HepG2 (cell line): ENCODE measurements at regions not wholly inside any gene's neighbourhood (a gene's known extent, or its start where the extent isn't known, plus 50 kb on each side); places are given as distances from the start of the nearest gene placed in this dataset.

Experiments
- ADNP ChIP-seq: sonication (generic); formaldehyde crosslinking; IDR thresholded peaks from 2 replicates; pipeline ENCODE4 v1.4.0; 2020; ENCODE audit warnings: missing genetic modification reagents
- EZH2 ChIP-seq: conservative IDR thresholded peaks from 2 replicates; pipeline ENCODE4 v1.6.1; 2012; ENCODE audit warnings: mild to moderate bottlenecking, low read depth, low read length, moderate library complexity
- HES4 ChIP-seq: sonication (generic); formaldehyde crosslinking; IDR thresholded peaks from 2 replicates; pipeline ENCODE4 v1.9.0; 2021; ENCODE audit warnings: mild to moderate bottlenecking, missing genetic modification reagents, borderline replicate concordance
- KLF16 ChIP-seq, 2 experiments: sonication (generic) in 1 of 2; formaldehyde crosslinking in 1 of 2; IDR thresholded peaks; 2 replicates each; pipeline versions ENCODE4 v1.6.1 to v1.8.0; 2016 to 2023; ENCODE audit warnings: missing genetic modification reagents in 2 of 2, missing compliant biosample characterization in 1 of 2
- MIXL1 ChIP-seq: IDR thresholded peaks from 2 replicates; pipeline ENCODE4 v1.6.1; 2016
- RERE ChIP-seq: IDR thresholded peaks from 2 replicates; pipeline ENCODE4 v1.6.1; 2016; ENCODE audit warnings: low read depth, missing genetic modification reagents, missing compliant biosample characterization
- SOX13 ChIP-seq, 3 experiments: fragments of 450-650 bp in 1 of 3; sonication (generic) in 1 of 3; formaldehyde crosslinking in 1 of 3; IDR thresholded peaks in 2 of 3; conservative IDR thresholded peaks in 1 of 3; 2 replicates each; pipeline versions ENCODE4 v1.5.0 to v1.6.1; 2016 to 2020; ENCODE audit warnings: antibody characterized with exemption in 1 of 3, mild to moderate bottlenecking in 1 of 3, missing compliant biosample characterization in 1 of 3, missing genetic modification reagents in 1 of 3, moderate library complexity in 1 of 3
- TMF1 ChIP-seq: sonication (generic); formaldehyde crosslinking; IDR thresholded peaks from 2 replicates; pipeline ENCODE4 v1.8.1; 2022; ENCODE audit warnings: low read depth, missing genetic modification reagents
- ZNF431 ChIP-seq: sonication (generic); formaldehyde crosslinking; IDR thresholded peaks from 2 replicates; pipeline ENCODE4 v1.9.0; 2022; ENCODE audit warnings: missing genetic modification reagents, low read depth, mild to moderate bottlenecking, borderline replicate concordance
- ZNF605 ChIP-seq: sonication (generic); formaldehyde crosslinking; IDR thresholded peaks from 2 replicates; pipeline ENCODE4 v1.8.0; 2022; ENCODE audit warnings: mild to moderate bottlenecking, missing genetic modification reagents
- ZNF607 ChIP-seq: sonication (generic); formaldehyde crosslinking; IDR thresholded peaks from 2 replicates; pipeline ENCODE4 v1.5.1; 2020; ENCODE audit warnings: missing genetic modification reagents, mild to moderate bottlenecking, borderline replicate concordance
- TF ChIP-seq, protein P1 (sequence below): sonication (generic); formaldehyde crosslinking; conservative IDR thresholded peaks from 2 replicates; pipeline ENCODE4 v1.4.0; 2020; ENCODE audit warnings: missing genetic modification reagents
- TF ChIP-seq, protein P2 (sequence below): sonication (generic); formaldehyde crosslinking; IDR thresholded peaks from 2 replicates; pipeline ENCODE4 v1.4.0; 2020; ENCODE audit warnings: mild to moderate bottlenecking, missing genetic modification reagents
- TF ChIP-seq, protein P3 (sequence below): sonication (generic); formaldehyde crosslinking; IDR thresholded peaks from 2 replicates; pipeline ENCODE4 v1.4.0; 2020; ENCODE audit warnings: missing genetic modification reagents
- TF ChIP-seq, protein P4 (sequence below): IDR thresholded peaks from 2 replicates; pipeline ENCODE4 v1.6.1; 2016
- TF ChIP-seq, protein P5 (sequence below): IDR thresholded peaks from 2 replicates; pipeline ENCODE4 v1.6.1; 2016

DNA sequence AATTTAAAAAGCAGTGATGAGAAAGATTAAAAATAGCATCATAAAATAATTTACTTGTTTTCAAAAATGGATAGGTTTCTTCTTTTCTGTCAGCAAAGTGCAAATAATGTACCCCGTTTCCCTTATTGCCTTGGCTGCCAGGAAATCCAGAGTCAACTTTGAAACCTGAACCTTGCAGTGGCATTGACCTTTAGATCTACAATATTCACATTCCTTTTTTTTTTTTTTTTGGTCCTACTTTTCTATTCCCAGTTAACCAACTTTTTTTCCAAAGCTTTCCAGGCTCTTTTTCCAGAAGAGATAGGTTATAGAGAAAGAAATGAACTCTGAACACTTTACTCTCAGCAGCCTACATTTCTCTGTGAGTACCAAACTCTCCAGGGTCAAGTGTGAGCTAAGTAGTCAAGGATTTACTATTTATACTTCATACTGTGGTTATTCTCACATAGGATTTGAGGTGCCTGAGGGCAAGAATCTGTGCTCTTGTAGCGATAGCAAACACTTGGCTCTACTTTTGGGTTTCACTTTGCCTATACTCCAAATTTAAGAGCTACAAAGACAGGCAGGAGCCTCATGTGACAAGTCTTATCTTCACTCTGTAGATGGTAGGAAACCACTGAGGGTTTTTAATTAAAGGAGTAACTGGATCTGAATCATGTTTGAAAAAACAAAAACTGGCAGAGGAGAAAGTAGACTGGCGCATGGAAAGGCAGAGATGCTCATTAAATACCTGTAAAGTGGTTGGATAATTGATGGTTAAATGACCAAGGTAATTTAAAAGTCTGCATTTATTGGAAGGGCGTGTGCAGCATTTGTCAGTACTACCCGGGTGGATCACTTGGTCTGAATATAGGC, 63.2 kb upstream of the TMEM17 start (continued):
- TF ChIP-seq RERE (CRISPR knock-in tag) = peak; percentile 55; the same call in 1 of the 2 replicates
- TF ChIP-seq, protein P1, sequence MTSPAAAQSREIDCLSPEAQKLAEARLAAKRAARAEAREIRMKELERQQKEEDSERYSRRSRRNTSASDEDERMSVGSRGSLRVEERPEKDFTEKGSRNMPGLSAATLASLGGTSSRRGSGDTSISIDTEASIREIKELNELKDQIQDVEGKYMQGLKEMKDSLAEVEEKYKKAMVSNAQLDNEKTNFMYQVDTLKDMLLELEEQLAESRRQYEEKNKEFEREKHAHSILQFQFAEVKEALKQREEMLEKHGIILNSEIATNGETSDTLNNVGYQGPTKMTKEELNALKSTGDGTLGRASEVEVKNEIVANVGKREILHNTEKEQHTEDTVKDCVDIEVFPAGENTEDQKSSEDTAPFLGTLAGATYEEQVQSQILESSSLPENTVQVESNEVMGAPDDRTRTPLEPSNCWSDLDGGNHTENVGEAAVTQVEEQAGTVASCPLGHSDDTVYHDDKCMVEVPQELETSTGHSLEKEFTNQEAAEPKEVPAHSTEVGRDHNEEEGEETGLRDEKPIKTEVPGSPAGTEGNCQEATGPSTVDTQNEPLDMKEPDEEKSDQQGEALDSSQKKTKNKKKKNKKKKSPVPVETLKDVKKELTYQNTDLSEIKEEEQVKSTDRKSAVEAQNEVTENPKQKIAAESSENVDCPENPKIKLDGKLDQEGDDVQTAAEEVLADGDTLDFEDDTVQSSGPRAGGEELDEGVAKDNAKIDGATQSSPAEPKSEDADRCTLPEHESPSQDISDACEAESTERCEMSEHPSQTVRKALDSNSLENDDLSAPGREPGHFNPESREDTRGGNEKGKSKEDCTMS (CRISPR knock-in tag) = no peak
- TF ChIP-seq, protein P2, sequence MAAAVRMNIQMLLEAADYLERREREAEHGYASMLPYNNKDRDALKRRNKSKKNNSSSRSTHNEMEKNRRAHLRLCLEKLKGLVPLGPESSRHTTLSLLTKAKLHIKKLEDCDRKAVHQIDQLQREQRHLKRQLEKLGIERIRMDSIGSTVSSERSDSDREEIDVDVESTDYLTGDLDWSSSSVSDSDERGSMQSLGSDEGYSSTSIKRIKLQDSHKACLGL (CRISPR knock-in tag) = no peak
- TF ChIP-seq HES4 (CRISPR knock-in tag) = no peak
- TF ChIP-seq, protein P3, sequence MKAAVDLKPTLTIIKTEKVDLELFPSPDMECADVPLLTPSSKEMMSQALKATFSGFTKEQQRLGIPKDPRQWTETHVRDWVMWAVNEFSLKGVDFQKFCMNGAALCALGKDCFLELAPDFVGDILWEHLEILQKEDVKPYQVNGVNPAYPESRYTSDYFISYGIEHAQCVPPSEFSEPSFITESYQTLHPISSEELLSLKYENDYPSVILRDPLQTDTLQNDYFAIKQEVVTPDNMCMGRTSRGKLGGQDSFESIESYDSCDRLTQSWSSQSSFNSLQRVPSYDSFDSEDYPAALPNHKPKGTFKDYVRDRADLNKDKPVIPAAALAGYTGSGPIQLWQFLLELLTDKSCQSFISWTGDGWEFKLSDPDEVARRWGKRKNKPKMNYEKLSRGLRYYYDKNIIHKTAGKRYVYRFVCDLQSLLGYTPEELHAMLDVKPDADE (CRISPR knock-in tag) = no peak
- TF ChIP-seq MIXL1 = peak; percentile 27; the same call in 1 of the 2 replicates
- TF ChIP-seq ZNF431 (CRISPR knock-in tag) = no peak
- TF ChIP-seq, protein P4, sequence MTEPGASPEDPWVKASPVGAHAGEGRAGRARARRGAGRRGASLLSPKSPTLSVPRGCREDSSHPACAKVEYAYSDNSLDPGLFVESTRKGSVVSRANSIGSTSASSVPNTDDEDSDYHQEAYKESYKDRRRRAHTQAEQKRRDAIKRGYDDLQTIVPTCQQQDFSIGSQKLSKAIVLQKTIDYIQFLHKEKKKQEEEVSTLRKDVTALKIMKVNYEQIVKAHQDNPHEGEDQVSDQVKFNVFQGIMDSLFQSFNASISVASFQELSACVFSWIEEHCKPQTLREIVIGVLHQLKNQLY (CRISPR knock-in tag) = peak; percentile 61; the same call in 1 of the 2 replicates
- no peak for TF ChIP-seq ADNP (CRISPR knock-in tag)
- TF ChIP-seq KLF16 (CRISPR knock-in tag; IDR thresholded peaks at IDR 0.05) = peak in 1 of 2 experiments; percentile 73; a peak in 1 of 4 replicates
- TF ChIP-seq TMF1 (CRISPR knock-in tag) = no peak
- TF ChIP-seq EZH2 = no peak
- no peak for TF ChIP-seq ZNF607 (CRISPR knock-in tag)
- peak; percentile 69 for TF ChIP-seq SOX13 (IDR thresholded peaks at IDR 0.05)
- TF ChIP-seq SOX13 (CRISPR knock-in tag; conservative IDR thresholded peaks at IDR 0.05 in 1 of 2, IDR thresholded peaks at IDR 0.05 in 1 of 2) = peak in 1 of 2 experiments; percentile 91; a peak in 2 of 4 replicates
- TF ChIP-seq ZNF605 (CRISPR knock-in tag) = no peak
- TF ChIP-seq, protein P5, sequence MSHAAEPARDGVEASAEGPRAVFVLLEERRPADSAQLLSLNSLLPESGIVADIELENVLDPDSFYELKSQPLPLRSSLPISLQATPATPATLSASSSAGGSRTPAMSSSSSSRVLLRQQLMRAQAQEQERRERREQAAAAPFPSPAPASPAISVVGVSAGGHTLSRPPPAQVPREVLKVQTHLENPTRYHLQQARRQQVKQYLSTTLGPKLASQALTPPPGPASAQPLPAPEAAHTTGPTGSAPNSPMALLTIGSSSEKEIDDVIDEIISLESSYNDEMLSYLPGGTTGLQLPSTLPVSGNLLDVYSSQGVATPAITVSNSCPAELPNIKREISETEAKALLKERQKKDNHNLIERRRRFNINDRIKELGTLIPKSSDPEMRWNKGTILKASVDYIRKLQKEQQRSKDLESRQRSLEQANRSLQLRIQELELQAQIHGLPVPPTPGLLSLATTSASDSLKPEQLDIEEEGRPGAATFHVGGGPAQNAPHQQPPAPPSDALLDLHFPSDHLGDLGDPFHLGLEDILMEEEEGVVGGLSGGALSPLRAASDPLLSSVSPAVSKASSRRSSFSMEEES (CRISPR knock-in tag) = peak; percentile 69; the same call in 1 of the 2 replicates
